ENCODE measurements at regions not wholly inside any gene's neighbourhood (a gene's known extent, or its start where the extent isn't known, plus 50 kb on each side); places are given as distances from the start of the nearest gene placed in this dataset.
"Not testable (repeated sequence)": the region's sequence is repeated elsewhere in the genome, so short reads cannot be mapped to it uniquely, and the experiment has no call there.

DNA sequence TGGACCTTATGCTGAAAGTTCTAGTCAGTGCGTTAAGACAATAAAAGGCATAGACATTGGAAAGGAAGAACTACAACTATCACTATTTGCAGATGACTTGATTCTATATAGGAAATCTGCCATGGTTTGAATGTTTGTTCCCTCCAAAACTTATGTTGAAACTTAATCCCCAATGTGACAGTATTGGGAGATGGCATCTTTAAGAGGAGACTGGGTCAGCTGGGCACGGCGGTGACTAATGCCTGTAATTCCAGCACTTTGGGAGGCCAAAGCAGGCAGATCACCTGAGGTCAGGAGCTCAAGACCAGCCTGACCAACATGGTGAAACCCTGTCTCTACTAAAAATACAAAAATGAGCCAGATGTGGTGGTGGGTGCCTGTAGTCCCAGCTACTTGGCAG is 171.3 kb downstream of the SMAD6 start:
- not testable (repeated sequence) for H3K36me3 ChIP-seq (ENCODE audit: control insufficient read depth, insufficient read depth, low read length); H3K9me3 ChIP-seq (ENCODE audit: control insufficient read depth, insufficient read depth, low read length); H3K4me3 ChIP-seq (ENCODE audit: low read depth, low read length); H3K9ac ChIP-seq (ENCODE audit: low read depth, low read length); H3K27me3 ChIP-seq (ENCODE audit: control insufficient read depth, insufficient read depth, low read length); H3K4me1 ChIP-seq (ENCODE audit: control insufficient read depth, insufficient read depth, low read length)

- Histone ChIP-seq H3K27me3 (ENCODE audit: control insufficient read depth, insufficient read depth, low read length) (no peaks in the 10 kb centered on the region), H3K9ac (ENCODE audit: low read depth, low read length) (no peak overlapping the region), H3K4me3 (ENCODE audit: low read depth, low read length) (no peak overlapping the region), H3K36me3 (ENCODE audit: control insufficient read depth, insufficient read depth, low read length) (no peaks in the 10 kb centered on the region), H3K9me3 (ENCODE audit: control insufficient read depth, insufficient read depth, low read length) (no peaks in the 10 kb centered on the region), H3K4me1 (ENCODE audit: control insufficient read depth, insufficient read depth, low read length) (no peaks in the 10 kb centered on the region)
Measured at GRCh38 chr15:66873856-66874255, 171.8 kb downstream of the SMAD6 start.

GRCh38 chr15:66875588-66876420 is 173.8 kb downstream of the SMAD6 start:
- H3K36me3 ChIP-seq (ENCODE audit: control insufficient read depth, insufficient read depth, low read length) = no peaks in the 10 kb centered on the region
- H3K4me3 ChIP-seq (ENCODE audit: low read depth, low read length) = no peak overlapping the region
- no peaks in the 10 kb centered on the region for H3K9me3 ChIP-seq (ENCODE audit: control insufficient read depth, insufficient read depth, low read length)
- H3K27me3 ChIP-seq (ENCODE audit: control insufficient read depth, insufficient read depth, low read length) = no peaks in the 10 kb centered on the region
- H3K9ac ChIP-seq (ENCODE audit: low read depth, low read length) = no peak overlapping the region
- no peaks in the 10 kb centered on the region for H3K4me1 ChIP-seq (ENCODE audit: control insufficient read depth, insufficient read depth, low read length)

GRCh38 chr15:66876421-66876730 is 174.3 kb downstream of the SMAD6 start:
- Histone ChIP-seq H3K4me3 (ENCODE audit: low read depth, low read length) (no peak overlapping the region), H3K9me3 (ENCODE audit: control insufficient read depth, insufficient read depth, low read length) (no peaks in the 10 kb centered on the region), H3K9ac (ENCODE audit: low read depth, low read length) (no peak overlapping the region), H3K27me3 (ENCODE audit: control insufficient read depth, insufficient read depth, low read length) (no peaks in the 10 kb centered on the region), H3K36me3 (ENCODE audit: control insufficient read depth, insufficient read depth, low read length) (no peaks in the 10 kb centered on the region), H3K4me1 (ENCODE audit: control insufficient read depth, insufficient read depth, low read length) (no peaks in the 10 kb centered on the region)

DNA sequence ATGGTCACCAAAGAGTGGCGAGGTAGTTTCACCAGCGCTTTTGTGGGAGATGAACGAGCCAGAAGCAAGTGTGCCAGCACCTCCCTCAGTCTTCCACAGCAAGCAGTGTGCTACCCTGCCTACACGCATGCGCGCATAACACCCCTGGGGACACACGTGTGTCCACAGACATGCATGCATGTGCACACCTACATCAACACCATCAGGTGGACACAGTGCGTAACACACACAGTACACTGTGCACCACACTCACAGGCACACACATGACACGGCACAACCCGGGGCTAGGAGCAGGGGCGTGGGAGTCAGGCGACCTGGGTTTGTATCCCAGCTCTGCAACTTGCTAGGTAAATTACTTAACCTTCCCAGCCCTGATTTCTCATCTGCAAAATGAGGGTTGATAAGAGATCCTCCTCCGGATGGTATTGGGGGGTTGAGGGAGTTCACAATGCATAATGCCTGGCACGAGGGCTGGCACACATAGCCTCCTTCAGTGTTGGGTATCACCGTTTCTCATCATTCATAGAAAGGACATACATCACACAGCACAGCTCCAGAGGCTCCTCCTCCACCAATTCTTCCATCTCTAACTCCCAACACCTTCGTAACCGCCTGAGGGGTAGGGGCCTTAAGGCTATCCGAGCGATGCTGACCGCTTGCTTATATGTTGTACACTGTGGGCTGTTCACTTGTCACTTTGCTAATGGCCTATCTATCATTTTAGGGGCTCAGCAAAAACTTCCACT is 174.9 kb downstream of the SMAD6 start:
- H3K4me1 ChIP-seq (ENCODE audit: control insufficient read depth, insufficient read depth, low read length) = no peaks in the 10 kb centered on the region
- H3K36me3 ChIP-seq (ENCODE audit: control insufficient read depth, insufficient read depth, low read length) = no peaks in the 10 kb centered on the region
- H3K4me3 ChIP-seq (ENCODE audit: low read depth, low read length) = no peak overlapping the region
- no peaks in the 10 kb centered on the region for H3K27me3 ChIP-seq (ENCODE audit: control insufficient read depth, insufficient read depth, low read length)
- H3K9me3 ChIP-seq (ENCODE audit: control insufficient read depth, insufficient read depth, low read length) = no peaks in the 10 kb centered on the region
- no peak overlapping the region for H3K9ac ChIP-seq (ENCODE audit: low read depth, low read length)

DNA sequence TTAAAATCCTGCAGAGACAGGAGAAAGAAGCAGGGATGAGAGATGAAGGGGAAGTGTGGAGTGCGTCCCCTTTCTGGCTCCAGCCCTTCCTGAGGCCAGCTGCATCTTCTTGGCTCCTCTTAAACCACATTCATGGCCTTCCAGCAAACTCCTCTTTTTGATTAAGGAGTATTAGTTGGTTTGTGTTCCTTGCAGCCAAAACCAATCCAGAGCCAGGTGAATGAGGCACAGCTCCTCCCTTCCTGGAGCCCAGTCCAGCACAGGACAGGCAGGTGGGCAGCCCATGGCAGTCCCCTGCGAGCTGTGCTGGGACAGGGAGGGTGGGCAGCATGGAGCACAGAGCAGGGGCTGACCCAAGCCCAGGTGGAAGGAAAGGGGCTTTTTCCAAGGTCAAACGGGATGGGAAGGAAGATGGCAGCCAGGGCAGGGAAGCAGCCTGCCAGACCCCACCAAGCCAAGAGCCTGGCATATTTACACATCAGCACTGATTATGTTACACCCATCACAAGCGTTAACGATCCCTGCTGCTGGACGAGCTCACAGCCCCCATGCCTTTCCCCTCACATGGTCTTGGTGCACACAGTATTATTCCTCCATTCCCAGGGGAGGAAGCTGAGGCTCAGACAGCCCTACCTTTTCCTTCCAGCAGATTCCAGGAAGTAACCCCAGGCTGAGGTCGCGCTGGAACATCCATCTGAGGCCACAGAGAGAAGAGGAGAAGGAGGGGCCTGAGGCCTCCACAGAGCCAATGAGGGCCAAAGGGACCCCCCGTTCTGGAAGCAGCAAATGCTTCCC is 175.6 kb downstream of the SMAD6 start:
- H3K9me3 ChIP-seq (ENCODE audit: control insufficient read depth, insufficient read depth, low read length) = no peaks in the 10 kb centered on the region
- no peak overlapping the region for H3K9ac ChIP-seq (ENCODE audit: low read depth, low read length)
- H3K4me3 ChIP-seq (ENCODE audit: low read depth, low read length) = no peak overlapping the region
- no peaks in the 10 kb centered on the region for H3K36me3 ChIP-seq (ENCODE audit: control insufficient read depth, insufficient read depth, low read length)
- H3K4me1 ChIP-seq (ENCODE audit: control insufficient read depth, insufficient read depth, low read length) = no peaks in the 10 kb centered on the region
- H3K27me3 ChIP-seq (ENCODE audit: control insufficient read depth, insufficient read depth, low read length) = no peaks in the 10 kb centered on the region

- H3K4me1 ChIP-seq (ENCODE audit: control insufficient read depth, insufficient read depth, low read length) = peaks cover under 1% of the 10 kb centered on the region
- no peak overlapping the region for H3K9ac ChIP-seq (ENCODE audit: low read depth, low read length)
- no peak overlapping the region for H3K4me3 ChIP-seq (ENCODE audit: low read depth, low read length)
- no peaks in the 10 kb centered on the region for H3K27me3 ChIP-seq (ENCODE audit: control insufficient read depth, insufficient read depth, low read length)
- no peaks in the 10 kb centered on the region for H3K9me3 ChIP-seq (ENCODE audit: control insufficient read depth, insufficient read depth, low read length)
- H3K36me3 ChIP-seq (ENCODE audit: control insufficient read depth, insufficient read depth, low read length) = no peaks in the 10 kb centered on the region
Measured at GRCh38 chr15:66878761-66879160, 176.7 kb downstream of the SMAD6 start.

DNA sequence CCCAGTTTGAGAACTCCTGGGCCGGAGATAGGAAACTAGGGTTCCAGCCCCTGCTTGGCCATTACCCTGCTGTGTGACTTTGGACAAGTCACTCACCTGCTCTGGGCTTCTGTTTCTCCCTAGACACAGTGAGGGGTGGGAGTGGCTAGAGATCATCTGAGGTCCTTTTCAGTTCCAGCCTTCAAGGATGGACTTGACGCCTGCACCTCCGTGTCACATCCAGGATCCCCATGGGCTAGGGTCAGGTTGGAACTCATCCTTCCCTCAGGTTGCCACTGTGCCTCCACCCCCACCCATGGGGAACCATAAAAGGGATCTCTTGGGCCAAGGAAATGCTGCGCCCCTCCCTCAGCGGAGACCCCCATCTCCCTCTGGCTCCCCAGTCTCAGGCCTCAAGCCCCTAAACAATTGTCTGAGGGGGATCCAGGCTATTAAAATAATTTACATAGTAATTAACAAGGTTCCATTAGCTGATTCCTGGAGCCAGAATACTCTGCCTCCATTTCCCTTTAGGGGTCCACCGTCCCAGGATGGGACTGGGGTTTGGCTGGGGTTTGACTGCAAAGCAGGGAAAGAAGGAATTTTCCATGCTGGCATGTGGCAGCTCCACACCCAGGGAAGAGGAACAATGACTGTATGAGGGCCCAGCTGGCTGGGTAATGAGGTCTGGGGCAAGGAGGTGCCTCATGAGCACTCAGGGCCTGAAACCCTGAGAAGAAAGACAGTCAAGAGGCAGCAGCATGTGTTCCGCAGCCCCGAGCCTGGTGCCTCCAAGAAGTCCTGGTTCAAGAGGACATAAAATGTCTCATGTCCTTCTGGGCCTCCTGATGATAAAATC is 177.7 kb downstream of the SMAD6 start:
- Histone ChIP-seq H3K4me1 (ENCODE audit: control insufficient read depth, insufficient read depth, low read length) (peaks cover 2% of the 10 kb centered on the region), H3K9ac (ENCODE audit: low read depth, low read length) (no peak overlapping the region), H3K36me3 (ENCODE audit: control insufficient read depth, insufficient read depth, low read length) (no peaks in the 10 kb centered on the region), H3K4me3 (ENCODE audit: low read depth, low read length) (no peak overlapping the region), H3K27me3 (ENCODE audit: control insufficient read depth, insufficient read depth, low read length) (no peaks in the 10 kb centered on the region), H3K9me3 (ENCODE audit: control insufficient read depth, insufficient read depth, low read length) (no peaks in the 10 kb centered on the region)

DNA sequence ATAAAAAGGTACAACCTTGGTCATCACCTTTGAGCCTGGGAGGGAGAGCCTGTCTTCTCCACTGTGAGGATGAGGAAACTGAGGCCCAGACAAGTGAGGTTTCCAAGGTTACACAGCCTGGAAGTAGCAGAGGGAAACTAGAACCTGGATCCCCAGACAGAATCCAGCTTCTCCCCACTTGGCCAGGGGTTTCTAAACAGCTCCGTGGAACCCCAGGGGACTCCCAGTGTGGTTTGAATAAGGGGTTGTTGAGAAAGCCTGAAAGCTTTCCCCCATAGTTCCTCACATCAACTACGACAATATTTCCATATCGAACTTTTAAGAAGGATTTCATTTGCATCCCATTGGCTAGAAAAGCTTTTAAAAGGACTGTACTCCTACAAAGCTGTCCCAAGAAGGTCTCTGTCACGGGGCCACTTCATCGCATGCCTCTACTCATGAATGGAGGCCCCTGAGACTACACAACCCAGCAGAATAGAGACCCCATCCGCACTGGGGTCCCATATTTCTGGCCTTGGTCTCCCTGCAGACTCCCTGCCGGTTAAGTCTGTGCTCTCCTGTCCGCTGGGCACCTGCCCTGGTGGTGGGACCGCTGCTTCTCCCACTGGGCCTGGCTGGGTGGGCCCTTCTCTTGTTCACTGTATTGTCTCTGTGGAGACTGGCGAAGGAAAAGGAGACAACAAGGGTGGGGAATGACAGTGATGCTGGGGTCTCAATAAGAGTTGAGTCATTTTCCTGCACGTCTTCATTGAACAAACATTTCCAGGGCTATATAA is 178.5 kb downstream of the SMAD6 start:
- no peak overlapping the region for H3K9ac ChIP-seq (ENCODE audit: low read depth, low read length)
- H3K27me3 ChIP-seq (ENCODE audit: control insufficient read depth, insufficient read depth, low read length) = no peaks in the 10 kb centered on the region
- H3K9me3 ChIP-seq (ENCODE audit: control insufficient read depth, insufficient read depth, low read length) = no peaks in the 10 kb centered on the region
- no peak overlapping the region for H3K4me3 ChIP-seq (ENCODE audit: low read depth, low read length)
- H3K36me3 ChIP-seq (ENCODE audit: control insufficient read depth, insufficient read depth, low read length) = no peaks in the 10 kb centered on the region
- peaks cover 2% of the 10 kb centered on the region for H3K4me1 ChIP-seq (ENCODE audit: control insufficient read depth, insufficient read depth, low read length)

DNA sequence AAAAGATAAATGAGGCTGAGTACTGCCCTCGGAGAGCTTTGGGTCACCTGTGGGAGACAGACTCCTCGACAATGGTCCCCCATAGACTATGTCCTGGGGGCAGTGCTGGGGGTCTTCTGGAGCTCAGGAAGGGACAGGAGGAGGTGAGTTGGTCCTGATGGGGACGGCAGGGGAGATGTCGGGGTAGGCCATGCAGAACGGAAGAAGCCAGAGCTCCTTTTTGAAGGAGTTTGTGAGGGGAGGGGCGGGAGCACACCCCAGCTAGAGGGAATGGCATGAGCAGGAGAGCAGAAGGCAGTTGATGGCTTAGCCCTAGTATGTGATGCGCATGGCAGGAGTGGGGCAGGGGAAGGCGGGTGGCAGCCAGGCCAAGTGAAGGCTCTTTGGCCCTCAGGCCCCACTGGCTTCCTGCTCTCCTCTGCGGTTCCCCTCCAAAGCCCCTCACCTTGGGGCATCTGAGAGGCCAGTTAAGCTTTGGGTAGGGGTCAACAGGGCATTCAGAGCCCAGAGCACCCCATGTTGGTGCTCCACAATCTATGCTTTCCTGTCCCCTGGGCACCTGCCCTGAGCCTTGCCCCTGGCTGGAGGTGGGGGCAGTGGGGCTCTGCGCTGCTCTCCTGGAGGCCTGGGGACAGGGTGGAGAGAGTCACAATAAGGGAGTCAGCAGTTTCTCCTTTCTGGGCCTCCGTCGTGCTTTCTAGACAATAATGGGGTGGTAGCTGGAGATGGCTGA is 179.3 kb downstream of the SMAD6 start:
- H3K36me3 ChIP-seq (ENCODE audit: control insufficient read depth, insufficient read depth, low read length) = no peaks in the 10 kb centered on the region
- H3K9me3 ChIP-seq (ENCODE audit: control insufficient read depth, insufficient read depth, low read length) = no peaks in the 10 kb centered on the region
- H3K27me3 ChIP-seq (ENCODE audit: control insufficient read depth, insufficient read depth, low read length) = no peaks in the 10 kb centered on the region
- H3K4me3 ChIP-seq (ENCODE audit: low read depth, low read length) = no peak overlapping the region
- no peak overlapping the region for H3K9ac ChIP-seq (ENCODE audit: low read depth, low read length)
- peaks cover 2% of the 10 kb centered on the region for H3K4me1 ChIP-seq (ENCODE audit: control insufficient read depth, insufficient read depth, low read length)

Data from iPS-15b (cell line).